Stimulated activated CD8-positive, alpha-beta memory T cell treated with anti-CD3 and anti-CD28 coated beads, Interleukin-2, amount 100 ng/mL, for 1 hour (primary cell): ENCODE measurements at regions not wholly inside any gene's neighbourhood (a gene's known extent, or its start where the extent isn't known, plus 50 kb on each side); places are given as distances from the start of the nearest gene placed in this dataset.

Experiments
- DNase-seq, 2 donors: peaks; one replicate each; pipeline ENCODE4 v3.0.0-alpha.2; 2020; ENCODE audit warnings: low read depth in 2 of 2

DNA sequence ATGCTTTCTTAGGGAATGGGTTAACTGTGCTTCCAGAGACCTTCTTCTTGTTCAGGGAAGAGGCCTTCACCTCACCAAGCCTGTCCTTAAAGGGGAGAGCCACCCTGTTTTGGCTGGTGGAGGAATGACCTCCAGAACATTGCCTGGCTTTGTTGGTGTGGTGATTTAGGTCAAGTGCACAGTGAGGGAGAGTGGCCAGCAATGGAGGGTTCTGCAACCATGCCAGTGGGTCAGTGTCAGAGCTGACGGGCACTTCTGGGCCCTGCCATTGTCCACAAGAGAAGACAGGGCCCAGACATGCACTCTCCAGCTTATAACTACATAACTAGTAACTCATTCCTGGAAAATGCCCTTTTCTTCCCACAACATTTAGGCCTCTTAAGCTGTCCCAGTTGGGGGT is 238.5 kb upstream of the AKR1E2 start:
- DNase-seq: no peak

DNA sequence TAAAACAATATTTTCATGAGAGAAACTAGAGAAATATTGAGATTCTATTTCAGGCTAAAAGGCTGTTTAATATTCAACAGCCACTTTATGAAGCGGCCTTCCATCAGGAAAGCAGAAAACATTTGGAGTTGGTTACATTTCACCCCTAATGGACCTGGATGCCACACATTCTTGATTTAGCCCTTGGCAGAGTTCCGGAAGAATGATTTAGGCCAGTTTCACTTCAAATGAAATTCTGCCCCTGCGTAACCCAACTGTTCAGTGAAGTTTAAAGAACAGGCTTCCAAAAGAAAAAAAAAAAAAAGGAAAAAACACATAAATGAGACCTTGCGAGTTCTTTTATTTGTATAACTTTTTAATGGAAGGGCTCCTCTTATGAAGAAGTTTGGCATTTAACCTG is 239.2 kb upstream of the AKR1E2 start:
- DNase-seq: no peak

DNA sequence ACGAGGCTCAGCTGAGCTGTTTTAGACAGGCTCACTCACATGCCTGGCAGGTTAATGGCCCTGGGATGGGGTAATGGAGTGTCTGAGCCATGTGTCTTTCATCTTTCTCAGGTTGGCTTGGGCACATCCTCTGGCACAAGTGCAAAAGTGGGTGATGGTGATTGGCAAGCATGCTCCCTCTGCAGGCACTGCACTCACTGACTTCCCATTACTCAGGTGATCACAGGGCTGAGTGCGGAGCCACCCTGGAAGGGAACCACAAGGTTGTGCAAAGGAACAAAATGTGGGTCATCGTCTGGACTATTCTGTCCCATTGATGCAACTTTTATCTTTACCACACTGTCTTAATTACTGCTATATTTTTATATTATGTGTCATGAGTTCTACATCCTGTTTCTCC is 244.1 kb upstream of the AKR1E2 start:
- DNase-seq: no peak

DNA sequence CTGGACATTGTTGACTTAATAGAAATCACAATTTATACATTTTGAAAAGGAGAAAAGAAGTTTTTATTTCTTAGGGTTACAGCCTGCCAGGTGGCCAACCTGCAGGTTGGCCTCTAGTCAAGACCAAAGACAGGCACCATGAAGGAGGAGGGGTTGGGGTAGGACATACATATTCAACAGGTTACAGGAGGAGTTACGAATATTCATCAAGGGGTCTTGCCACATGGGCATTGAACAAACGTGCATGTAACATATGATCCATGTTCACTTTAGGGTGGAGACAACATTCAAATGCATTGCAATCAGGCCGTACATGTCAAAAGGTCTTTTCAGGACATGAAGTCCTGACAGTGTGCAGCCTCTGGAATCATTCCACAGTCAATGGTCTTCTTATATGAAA is 246.2 kb upstream of the AKR1E2 start:
- no peak for DNase-seq

DNA sequence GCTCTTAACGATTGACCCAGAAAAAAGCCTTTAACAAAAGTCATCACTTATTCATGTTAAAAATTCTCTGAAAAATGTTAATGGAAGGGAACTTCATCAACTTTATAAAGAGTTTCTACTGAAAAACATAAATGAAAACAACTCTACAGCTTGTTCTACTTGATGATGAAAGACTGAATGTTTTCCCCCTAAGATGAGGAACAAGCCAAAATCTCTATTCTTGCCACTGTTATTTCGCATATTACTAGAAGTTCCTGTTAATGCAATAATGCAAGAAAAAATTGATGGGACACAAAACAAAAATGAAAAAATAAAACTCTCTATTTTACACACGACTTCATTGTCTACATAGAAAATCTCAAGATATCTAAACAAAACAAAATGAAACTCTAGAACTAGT is 249.8 kb upstream of the AKR1E2 start:
- DNase-seq: no peak

GRCh38 chr10:4569151-4569550 is 256.9 kb upstream of the AKR1E2 start:
- DNase-seq: no peak

DNA sequence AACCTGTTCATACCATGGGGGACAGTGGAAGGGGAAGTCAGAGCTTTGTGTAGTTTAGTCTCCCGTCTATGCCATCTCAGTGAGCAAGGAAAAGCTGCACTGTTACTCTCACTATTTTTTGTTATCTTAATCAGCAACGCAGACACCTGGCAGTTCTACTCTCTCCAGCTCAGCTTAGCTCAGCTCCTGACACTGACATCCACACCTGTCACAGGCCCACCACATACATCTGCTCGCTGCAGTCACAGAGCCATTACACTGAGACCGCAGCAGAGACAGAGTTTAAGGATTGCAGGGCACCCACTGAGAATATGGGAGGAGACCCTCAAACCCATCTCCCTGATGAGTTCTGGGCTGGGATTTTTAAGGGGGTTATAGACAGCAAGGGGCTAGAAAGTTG is 257.3 kb upstream of the AKR1E2 start:
- DNase-seq: no peak

DNA sequence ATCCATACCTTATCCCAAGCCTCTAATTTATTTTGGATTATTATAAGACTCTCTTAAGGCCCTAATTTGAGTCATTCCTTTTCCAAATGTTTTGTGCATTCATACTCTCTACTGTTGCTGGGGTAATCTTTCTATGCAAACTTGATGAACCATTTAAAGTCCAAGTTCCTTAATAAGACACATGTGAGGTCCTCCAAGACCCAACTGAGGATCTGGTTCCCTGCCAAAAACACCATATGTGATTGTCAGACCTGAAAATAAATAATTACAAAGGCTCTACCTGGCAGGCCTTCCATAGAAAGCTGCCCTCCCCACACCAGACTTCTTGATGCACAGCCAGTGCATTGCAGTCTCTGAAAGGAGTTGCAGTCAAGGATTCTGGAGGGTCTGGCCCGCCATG is 257.9 kb upstream of the AKR1E2 start:
- DNase-seq: no peak

DNA sequence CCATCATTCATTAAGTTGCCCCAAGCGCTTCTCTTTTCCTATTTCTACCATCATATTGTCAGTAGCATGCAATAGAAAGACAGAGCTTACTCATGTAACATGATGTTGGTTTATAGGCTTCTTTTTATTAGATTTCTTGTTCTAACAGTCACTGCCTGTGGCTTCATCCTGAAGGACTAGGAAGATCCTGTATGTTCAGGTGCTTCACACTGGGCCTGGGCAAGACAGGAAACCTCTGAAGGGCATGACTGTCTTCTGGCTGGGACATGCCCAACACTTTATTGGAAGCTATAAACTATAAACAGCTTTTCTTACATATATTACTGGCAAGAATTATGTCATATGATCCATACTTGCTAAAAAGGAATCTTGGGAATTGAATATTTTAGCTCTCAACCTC is 258.4 kb upstream of the AKR1E2 start:
- DNase-seq: no peak

DNA sequence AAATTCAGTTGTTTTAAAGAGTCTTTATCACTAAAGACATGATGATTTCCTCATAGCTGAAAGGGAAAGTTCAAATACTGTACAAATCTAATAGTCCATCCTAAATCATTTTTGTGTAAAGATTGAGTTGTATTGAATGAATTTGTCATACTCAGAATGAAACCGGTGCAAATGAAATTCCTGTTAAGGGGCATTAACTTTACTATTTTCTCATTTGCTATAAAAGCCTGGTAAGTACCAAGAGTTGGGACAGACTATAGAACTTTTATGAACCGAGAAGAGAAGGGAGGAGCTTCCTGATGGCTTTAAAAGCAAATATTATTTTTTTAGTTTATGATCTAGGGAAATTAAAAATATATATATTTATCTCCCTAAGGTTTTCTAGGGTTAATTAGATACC is 260.0 kb upstream of the AKR1E2 start:
- DNase-seq: no peak

DNA sequence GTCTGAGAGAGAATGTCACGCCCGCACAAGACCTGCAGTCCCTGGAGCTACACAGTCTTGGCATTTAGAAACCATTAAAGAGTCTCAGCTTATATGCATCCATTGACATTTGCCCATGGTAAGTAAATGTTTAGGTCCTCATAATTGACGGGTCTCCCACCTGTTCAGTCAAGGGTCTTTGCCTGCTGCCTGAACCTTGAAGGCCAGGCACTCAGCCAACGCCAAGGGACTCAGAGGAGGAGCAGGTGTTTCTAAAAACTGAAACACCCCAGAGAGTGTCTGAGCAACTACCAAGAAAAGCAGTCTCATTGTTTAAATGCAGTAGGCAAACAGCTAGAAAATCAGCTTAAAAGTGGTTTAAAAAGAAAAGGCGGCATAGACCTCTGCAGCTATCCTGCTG is 264.7 kb upstream of the AKR1E2 start:
- DNase-seq: no peak

DNA sequence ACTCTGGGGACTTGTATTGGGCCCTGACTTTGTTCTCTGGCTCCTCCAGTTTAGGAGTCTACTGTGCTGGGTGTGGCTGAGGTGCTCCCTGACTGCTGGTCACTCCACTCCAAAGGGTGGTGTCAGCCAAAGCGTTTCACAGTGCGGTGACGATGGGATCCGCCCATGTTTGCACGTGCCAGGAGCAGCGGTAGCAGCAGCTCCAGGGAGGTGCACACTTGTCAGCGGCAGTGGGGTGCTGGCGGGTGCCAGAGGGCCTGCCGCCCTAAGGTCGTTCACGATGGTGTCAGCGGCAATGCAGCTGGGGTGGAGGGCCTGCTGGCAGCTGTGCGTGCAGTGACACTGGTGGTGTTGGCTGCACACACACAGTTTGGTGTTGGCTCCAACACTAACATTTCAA is 268.5 kb upstream of the AKR1E2 start:
- no peak for DNase-seq

GRCh38 chr10:4556527-4556926 is 269.5 kb upstream of the AKR1E2 start:
- DNase-seq: no peak

- DNase-seq: no peak
Observed at GRCh38 chr10:4555920-4556319, 270.1 kb upstream of the AKR1E2 start.

DNA sequence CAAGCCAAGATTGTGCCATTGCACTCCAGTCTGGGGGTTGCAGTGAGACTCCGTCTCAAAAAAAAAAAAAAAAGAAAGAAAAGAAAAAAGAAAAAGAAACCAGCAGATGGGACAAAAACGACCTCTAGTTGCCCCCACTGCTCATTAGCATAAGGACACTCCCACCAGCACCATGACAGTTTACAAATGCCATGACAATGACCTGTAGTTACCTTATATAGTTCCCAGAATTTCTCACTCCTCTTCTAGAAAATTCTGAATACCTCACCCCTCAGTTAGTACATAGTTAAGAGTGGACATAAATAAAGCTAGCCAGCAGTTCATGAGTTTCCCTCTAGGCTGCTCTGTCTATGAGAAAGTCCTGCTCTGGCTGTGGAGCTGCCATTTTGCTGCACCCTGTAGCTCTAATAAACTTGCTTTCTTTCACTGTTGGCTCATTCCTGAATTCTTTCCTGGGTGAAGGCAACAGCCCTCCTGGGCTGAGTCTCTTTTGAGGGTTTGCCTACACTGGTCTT is 276.8 kb upstream of the AKR1E2 start:
- no peak for DNase-seq

- no peak for DNase-seq
Observed at GRCh38 chr10:4546931-4547330, 279.1 kb upstream of the AKR1E2 start.

DNA sequence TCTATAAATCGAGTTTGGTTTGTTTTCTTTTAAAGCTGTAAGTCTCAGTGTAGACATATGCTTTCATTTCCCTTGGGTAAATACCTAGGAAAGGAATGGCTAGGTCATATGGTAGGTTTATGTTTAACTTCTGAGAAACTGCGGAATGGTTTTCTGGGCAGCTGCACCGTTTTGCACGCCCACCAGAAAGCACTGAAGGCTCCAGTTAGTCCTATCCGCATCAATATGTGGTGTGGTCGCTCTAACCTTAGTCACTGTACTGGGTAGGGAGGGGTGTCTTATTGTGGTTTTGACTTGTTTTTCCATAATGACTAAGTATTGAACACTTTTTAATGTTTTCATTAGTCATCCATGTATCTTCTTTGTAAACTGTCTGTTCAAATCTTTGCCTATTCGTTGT is 279.5 kb upstream of the AKR1E2 start:
- DNase-seq: no peak

GRCh38 chr10:4545062-4545461 is 280.9 kb upstream of the AKR1E2 start:
- DNase-seq: no peak

DNA sequence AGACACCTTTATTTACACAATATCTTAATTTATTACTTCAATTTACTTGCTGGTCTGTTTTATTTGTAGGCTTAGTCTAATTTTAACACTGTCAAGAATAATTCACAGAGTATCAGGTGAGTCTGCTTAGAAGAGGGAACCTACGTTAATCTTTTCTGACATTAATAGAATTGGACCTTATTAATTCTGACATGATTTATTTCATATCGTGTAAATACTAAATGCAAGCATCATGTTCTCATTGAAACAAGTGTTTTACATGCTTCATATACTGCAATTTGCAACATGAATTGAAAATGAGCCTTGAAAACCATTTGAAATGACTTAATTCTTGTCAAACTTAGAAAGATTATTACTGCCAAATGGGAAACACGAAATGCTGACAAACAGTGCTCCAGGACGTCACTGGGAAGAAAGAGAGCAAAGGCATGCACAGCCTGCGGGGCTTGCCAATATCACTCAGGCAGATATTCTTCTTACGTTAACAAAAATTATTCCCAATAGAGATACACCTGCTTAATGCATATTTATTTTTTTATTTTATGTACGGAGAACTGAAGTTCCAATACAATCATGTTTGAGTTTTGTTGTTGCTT is 282.0 kb upstream of the AKR1E2 start:
- DNase-seq: no peak

DNA sequence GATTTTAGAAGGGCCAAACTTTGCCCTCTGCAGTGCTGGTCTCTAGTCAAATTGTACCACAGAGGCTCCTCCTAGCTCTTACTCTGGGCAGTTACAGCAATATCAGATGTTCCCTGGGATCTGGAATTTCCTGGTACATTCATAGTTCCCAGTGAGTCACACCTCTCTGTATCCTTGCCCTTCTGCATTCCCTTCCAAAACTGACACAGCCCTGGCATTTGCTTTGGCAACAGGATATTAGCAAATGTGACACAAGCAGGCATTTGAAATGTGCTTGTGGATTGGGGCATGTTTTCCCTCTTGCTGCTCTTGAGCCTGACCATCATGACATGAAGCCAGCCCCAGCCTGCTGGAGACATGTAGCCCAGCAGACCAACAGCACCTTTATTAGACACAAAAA is 284.7 kb upstream of the AKR1E2 start:
- no peak for DNase-seq

DNA sequence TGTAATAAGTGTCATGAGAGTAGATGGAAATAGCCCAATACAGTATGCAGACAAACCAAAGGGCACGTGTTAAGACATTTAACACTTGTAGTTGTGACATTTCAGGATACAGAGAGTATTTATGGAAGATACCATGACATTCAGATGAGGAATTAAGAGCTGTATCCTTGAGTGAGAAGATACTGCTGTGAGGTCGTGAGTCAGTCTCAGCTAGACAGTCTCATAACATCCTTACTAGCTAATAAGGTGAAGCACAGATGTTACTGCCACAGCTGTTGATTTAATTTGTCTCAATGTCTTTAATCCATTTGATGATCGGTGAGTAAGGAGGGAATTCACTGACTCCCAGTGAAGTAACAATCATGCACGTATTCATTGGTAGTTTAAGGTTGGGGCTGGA is 288.0 kb upstream of the AKR1E2 start:
- DNase-seq: no peak

DNA sequence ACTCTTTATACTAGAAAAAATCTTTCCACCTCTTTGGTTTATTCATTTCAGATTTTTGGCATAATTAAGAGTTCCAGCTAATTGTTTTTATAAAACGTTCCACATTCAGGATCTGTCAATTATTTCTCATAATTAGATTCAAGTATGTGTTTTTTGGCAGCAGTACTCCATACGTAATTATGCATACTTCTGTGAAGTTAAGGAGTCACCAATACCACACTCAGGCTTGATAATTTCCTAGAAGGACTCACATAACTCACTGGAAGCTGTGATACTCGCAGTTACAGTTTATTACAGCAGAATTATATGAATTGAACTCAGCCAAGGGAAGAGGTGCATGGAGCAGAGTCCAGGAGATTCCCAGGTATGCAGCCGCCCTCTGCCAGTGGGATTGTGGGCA is 290.5 kb upstream of the AKR1E2 start:
- no peak for DNase-seq

- no peak for DNase-seq
Observed at GRCh38 chr10:4533621-4534020, 292.4 kb upstream of the AKR1E2 start.

GRCh38 chr10:4532976-4533375 is 293.0 kb upstream of the AKR1E2 start:
- no peak for DNase-seq

- DNase-seq: no peak
Observed at GRCh38 chr10:4532467-4532866, 293.5 kb upstream of the AKR1E2 start.
